A549 (cell line): ENCODE measurements at regions not wholly inside any gene's neighbourhood (a gene's known extent, or its start where the extent isn't known, plus 50 kb on each side); places are given as distances from the start of the nearest gene placed in this dataset.

Source experiments
- MYC ChIP-seq: IDR thresholded peaks from 2 replicates; pipeline ENCODE4 v1.6.1; 2012; ENCODE audit warnings: mild to moderate bottlenecking, inconsistent platforms, low read length, improper control_type of control experiment, borderline replicate concordance
- RCOR1 ChIP-seq: fragments of 150-350 bp; IDR thresholded peaks from 2 replicates; pipeline ENCODE4 v1.6.1; 2014; ENCODE audit warnings: antibody characterized with exemption, low read length, low read depth
- SMC3 ChIP-seq: fragments of >200 bp; sonication (Bioruptor Twin); formaldehyde crosslinking; IDR thresholded peaks from 3 replicates; pipeline ENCODE4 v1.6.1; 2018; ENCODE audit warnings: inconsistent platforms

GRCh38 chr14:98900236-98900635, 371.8 kb downstream of the BCL11B start:
- no peak for TF ChIP-seq MYC
- TF ChIP-seq SMC3 = no peak
- TF ChIP-seq RCOR1 = no peak
